HL-60 (cell line): ENCODE measurements at regions not wholly inside any gene's neighbourhood (a gene's known extent, or its start where the extent isn't known, plus 50 kb on each side); places are given as distances from the start of the nearest gene placed in this dataset.
A peak's percentile ranks its signal among the peaks of the same experiment; 100 is the strongest.

ENCODE experiments used
- DNase-seq, 2 experiments: peaks; one replicate each; pipeline ENCODE4 v3.0.0-alpha.2; 2010 to 2020; ENCODE audit warnings: low read depth in 1 of 2, low spot score in 1 of 2
- H3K27ac ChIP-seq: fragments of 250-450 bp; sonication (Bioruptor Pico); replicated peaks from 2 replicates; pipeline ENCODE4 v1.5.1; 2020; ENCODE audit warnings: mild to moderate bottlenecking, moderate library complexity
- H3K27me3 ChIP-seq: fragments of 250-450 bp; sonication (Bioruptor Pico); 2 replicates; pipeline ENCODE4 v1.5.1; 2021; ENCODE audit warnings: mild to moderate bottlenecking, moderate library complexity; ENCODE audit not compliant: insufficient read depth, poor library complexity, severe bottlenecking
- H3K4me3 ChIP-seq: replicated peaks from 2 replicates; pipeline ENCODE4 v1.5.1; 2011; ENCODE audit warnings: mild to moderate bottlenecking, control low read depth, low read length; ENCODE audit not compliant: insufficient read depth
- CTCF ChIP-seq: IDR thresholded peaks from one replicate; pipeline ENCODE4 v1.5.1; 2011; ENCODE audit warnings: low read length, control low read depth, inconsistent platforms; ENCODE audit not compliant: insufficient read depth
- GABPA ChIP-seq: IDR thresholded peaks from 2 replicates; pipeline ENCODE4 v1.6.1; 2012; ENCODE audit warnings: low read depth
- POLR2AphosphoS5 ChIP-seq: IDR thresholded peaks from 2 replicates; pipeline ENCODE4 v1.6.1; 2012; ENCODE audit warnings: low read depth
- REST ChIP-seq: IDR thresholded peaks from 2 replicates; pipeline ENCODE4 v1.6.1; 2012; ENCODE audit warnings: low read depth; ENCODE audit not compliant: insufficient replicate concordance
- SPI1 ChIP-seq: IDR thresholded peaks from 2 replicates; pipeline ENCODE4 v1.6.1; 2012; ENCODE audit warnings: low read depth, mild to moderate bottlenecking, borderline replicate concordance

- no peak for DNase-seq
- Histone ChIP-seq H3K27me3 (no peaks in the 10 kb centered on the region), H3K4me3 (no peak overlapping the region), H3K27ac (no peak overlapping the region)
- no peak for TF ChIP-seq POLR2AphosphoS5
- no peak for TF ChIP-seq GABPA
- no peak for TF ChIP-seq CTCF
- TF ChIP-seq SPI1: no peak
- no peak for TF ChIP-seq REST
Measured at GRCh38 chr3:81303321-81303720, 458.1 kb downstream of the GBE1 start.

GRCh38 chr3:81302045-81302444 is 459.4 kb downstream of the GBE1 start:
- TF ChIP-seq SPI1 (no peak), GABPA (no peak), CTCF (peak; percentile 44), REST (no peak), POLR2AphosphoS5 (no peak)
- Histone ChIP-seq H3K27ac (no peak overlapping the region), H3K4me3 (no peak overlapping the region), H3K27me3 (no peaks in the 10 kb centered on the region)
- peak in 1 of 2 experiments; percentile 5 for DNase-seq

GRCh38 chr3:81301230-81301629 is 460.2 kb downstream of the GBE1 start:
- no peak overlapping the region for H3K27ac ChIP-seq
- H3K27me3 ChIP-seq: no peaks in the 10 kb centered on the region
- no peak for DNase-seq
- H3K4me3 ChIP-seq: no peak overlapping the region
- TF ChIP-seq POLR2AphosphoS5: no peak
- no peak for TF ChIP-seq CTCF
- TF ChIP-seq REST: no peak
- TF ChIP-seq GABPA: no peak
- TF ChIP-seq SPI1: no peak
